GM21515 (cell line): ENCODE measurements at regions not wholly inside any gene's neighbourhood (a gene's known extent, or its start where the extent isn't known, plus 50 kb on each side); places are given as distances from the start of the nearest gene placed in this dataset.

Source experiments
- ATAC-seq: cut with Tn5 transposase; IDR thresholded peaks from one replicate; pipeline ENCODE4 v1.9.1; 2021; ENCODE audit not compliant: unreplicated experiment

DNA sequence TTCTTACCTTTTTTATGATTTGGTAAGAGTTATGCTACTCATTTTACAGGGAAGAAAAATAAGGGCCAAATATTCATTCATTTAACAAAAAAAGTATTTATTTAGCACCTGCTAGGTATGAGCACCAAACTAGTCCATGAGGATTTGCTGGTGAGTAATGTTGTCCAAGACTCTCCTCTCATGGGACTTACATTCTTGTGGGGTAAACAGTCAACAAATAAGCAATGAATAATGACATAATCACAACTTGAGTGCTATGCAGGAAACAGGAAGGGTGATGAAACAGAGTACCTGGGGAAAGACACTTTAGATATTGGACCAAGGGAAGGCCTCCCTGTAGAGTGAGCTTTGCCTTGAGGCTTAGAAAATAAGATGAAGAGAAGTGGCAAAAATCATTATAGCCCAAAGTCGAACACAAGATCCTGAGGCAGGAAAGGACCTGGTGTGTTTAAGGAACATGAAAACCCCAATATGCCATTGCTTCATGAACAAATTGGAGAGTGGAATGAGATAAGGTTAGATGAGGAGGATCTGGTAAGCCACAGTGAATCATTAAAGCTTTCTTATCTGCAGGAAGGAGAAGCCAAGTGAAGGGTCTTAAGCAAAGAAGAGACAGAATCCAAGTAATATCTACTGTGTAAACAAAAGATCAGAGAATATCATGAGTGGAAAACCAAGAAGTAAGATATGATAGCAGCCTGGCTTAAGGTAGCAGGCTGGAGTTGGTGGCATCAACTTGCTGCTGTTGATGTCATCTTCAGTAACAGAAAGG, 294.5 kb upstream of the NBEA start:
- ATAC-seq = no peak

DNA sequence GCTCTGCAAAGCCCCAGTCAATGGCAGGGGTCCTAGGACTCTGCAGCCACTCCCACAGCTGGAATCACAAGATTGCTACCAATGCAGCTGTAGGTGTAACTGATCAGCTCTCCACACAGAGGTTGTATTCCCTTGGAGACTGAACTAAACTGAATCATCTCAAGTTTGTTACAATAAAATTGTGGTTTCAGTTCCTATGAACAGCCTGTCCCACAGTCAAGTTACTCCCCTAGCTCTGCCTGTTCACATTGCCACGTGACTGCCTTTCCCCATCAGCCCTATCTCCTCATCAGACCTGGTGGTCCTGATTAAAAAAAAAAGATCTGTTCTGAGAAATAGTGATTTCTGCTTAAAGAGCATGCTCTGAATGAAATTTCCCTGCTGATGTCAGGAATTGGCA, 287.9 kb upstream of the NBEA start:
- no peak for ATAC-seq

DNA sequence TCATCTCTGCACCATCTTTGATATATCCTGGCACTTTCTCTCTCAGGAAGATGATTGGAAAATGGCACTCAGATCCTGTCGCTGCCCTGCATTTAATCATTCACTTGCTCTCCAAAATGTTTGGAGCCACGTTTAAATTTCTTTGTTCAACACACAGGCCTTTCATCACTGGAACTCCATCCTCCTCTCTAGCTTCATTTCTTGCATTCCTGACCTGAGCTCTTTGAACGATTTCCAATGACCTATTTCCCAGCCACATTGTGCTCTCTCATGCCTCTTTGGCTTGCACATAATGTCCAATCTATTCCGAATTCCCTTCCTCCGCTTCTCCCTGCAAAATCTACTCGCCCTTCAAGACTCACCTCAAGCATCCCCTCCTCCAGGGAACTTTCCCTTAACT, 287.4 kb upstream of the NBEA start:
- ATAC-seq = no peak

DNA sequence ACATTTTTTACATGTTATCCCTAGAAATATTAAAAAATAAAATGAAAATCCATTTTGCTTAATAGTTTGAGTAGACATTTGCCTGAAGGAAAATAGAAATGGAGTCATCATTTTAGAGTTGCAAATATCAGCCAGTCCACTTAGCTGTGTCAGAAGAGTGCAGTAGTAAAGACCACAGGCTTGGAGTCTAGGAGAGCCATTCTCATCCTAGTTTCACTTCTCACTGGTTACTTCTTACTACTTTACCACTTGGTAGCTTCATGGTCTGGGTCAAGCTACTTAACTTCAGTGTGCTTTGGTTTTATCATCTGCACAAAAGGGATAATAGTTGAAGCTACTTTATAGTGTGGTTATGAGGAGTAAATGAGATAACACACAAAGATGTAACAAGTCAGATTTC, 286.5 kb upstream of the NBEA start:
- ATAC-seq = no peak

GRCh38 chr13:34657716-34658115, 284.4 kb upstream of the NBEA start:
- no peak for ATAC-seq

DNA sequence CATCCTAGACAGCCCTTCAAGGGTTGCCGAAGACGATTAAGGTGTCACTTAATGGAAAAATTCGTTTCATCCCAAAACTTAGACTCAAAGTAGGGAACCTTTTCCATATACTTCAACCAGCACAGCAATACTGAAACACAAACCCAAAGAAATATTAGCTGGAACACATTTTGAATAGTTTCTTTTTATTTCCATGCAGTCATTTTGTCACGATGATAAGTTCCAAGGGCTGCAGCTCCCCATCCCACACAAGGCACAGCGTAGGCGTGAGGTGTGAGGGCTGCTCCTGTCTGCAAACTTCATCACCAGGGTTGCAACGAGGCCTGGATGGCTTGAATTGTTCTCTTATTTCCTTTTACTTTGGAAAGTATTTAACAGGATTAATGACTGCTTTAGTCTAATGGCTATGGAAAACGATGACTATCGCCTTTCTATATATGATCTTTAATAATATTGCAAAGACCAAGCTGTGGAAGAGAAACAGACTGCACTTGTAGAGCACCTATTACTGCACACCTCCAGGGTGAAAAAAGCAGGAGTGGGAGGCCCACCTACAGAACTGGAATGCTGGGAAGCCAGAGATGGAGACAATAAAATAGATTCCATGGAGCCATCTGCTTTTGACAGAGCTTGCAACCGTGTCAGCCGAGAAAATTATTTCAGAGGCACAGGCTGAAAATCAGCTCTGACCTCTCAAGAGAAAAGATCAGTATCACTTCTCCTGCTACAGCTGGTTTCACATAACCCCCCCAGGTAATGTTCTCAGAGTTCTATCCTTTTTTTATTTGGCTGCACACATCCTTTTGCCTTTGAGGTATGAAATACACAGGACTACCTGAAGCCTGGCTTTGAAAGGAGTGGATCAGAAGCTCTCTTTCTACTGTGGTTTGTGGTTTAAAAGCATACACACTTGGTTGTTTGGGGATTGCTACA, 274.5 kb upstream of the NBEA start:
- no peak for ATAC-seq

DNA sequence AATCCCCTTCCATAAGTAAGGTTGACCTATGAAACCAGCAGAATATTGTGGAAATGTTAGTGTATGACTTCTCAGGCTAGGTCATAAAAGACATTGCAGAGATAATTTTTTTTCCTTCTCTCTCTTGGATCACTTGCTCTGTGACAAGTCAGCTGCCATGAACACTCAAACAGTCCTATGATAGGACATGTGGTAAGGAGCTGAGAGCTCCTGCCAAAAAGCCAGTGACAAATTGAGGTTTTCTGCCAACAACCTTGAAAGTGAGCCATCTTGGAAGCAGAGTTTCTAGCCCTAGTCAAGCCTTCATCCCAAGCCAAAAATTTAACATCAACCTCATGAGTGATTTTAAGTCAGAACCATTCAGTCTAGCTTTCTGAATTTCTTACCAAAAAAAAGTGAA, 270.9 kb upstream of the NBEA start:
- no peak for ATAC-seq

DNA sequence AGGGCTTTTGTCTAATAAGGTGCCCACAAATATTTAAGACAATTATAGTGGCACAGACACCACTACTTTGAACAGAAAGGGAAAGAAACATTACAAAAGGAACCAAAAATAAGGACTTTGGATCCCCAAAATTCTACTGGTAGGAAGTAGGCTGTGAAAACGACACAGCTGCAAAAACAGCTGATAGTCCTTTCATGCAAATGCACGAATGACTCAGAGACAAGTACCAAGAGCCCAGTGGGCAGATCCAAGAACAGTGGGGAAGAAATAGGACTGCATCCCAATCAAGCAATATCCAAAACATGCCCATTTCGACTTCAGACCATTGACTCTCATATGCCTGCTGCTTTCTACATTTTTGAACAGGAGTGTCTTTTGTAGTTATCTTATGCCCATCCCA, 269.4 kb upstream of the NBEA start:
- ATAC-seq = no peak

DNA sequence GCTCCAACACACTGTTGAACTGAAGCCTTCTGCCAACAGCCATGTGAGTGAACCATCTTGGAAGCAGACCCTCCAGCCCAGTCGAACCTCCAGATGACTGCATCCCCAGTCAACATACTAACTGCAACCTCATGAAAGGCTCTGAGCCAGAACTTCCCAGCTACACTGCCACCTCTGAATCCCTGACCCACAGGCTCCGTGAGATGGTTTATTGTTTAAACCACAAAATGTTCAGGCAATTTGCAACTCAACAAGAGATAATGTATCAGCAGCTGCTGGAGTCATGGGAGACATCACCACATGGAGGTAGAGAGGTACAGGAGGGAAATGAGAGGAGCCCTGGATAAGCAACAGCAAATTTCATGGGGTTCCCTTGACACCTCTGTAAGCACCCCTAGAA, 266.4 kb upstream of the NBEA start:
- ATAC-seq = no peak

- ATAC-seq = no peak
These were observed 263.9 kb upstream of the NBEA start for GRCh38 chr13:34678154-34678553.

DNA sequence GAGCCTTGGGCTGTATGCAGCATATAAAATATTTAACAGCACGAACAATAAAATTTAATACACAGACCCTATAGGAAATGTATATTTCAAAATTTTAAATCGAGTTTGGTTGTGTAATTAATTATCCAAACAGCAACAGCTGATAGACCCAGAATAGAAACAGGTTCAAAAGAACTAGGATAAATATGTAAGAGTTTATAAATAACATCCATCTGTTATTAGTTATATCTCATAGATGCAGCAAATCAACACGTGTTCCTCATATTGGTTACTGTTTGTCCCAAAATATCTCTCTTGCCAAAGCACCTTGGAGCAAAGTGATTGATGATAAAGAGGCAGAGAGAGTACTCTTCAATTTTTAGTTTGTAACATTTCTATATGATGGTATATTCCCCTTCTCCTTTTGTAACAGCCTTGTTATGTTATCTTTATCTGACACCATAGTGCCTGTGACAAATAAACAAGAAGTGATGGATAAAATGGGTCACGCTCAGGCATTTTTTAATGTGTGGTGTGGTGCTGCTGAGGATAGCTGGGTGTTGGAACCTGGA, 260.6 kb upstream of the NBEA start:
- ATAC-seq = no peak

GRCh38 chr13:34695063-34695462, 247.0 kb upstream of the NBEA start:
- ATAC-seq = no peak

GRCh38 chr13:34696296-34696695, 245.8 kb upstream of the NBEA start:
- ATAC-seq = no peak

GRCh38 chr13:34696741-34697140, 245.3 kb upstream of the NBEA start:
- ATAC-seq = no peak

GRCh38 chr13:34698945-34699344, 243.1 kb upstream of the NBEA start:
- no peak for ATAC-seq

GRCh38 chr13:34700155-34700554, 241.9 kb upstream of the NBEA start:
- ATAC-seq = no peak

DNA sequence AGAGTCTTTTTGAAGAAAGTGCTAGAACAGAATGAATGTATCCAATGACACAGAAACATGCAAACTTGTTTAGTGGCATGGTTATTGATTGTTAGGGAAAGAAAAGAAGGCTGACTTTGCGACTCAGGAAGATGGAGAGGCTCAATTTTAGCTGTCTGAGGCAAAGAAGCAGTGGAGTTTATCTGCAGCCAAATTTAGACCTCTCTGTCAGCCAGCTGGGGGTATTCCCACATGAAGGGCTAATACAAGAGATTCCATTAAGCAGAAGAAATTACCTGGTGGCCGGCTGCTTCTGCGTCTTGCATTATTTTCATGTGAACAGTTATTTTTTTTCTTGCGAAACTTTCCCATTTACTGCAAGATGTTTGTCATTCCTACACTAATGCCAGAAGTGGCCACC, 240.2 kb upstream of the NBEA start:
- no peak for ATAC-seq

DNA sequence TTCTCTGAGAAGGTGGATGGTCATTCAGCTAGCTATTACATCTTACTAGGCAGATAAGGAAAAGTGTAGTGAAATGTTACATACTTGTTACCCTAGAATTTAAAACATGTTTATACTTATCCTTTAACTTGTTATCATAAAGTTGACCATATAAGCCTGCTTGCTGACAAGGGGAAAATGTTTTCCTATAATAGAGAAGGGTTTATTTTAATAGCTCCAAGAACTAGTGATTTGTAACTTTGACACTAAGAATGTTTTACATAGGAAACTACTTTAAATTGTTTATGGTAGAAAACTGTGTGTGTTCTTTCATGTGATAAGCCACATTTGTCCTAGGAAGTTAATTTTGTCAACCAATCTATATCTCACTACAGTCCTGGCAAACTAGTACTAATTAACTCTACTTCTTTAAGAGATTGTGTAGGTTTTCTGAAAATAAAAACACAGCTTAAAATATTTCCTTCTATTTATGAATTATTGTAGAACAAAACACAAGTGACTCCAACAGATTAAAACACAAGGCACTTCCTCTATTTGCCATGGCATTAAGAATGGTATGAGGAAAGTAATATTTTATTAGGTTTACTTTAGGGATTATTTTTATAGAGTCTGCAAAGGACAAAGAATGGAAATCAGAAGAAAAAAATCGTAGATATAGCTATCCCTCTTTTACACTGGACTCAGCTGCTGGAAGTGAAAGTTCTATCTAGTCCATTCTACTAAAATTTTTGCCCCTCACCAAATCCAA, 233.3 kb upstream of the NBEA start:
- ATAC-seq = no peak

DNA sequence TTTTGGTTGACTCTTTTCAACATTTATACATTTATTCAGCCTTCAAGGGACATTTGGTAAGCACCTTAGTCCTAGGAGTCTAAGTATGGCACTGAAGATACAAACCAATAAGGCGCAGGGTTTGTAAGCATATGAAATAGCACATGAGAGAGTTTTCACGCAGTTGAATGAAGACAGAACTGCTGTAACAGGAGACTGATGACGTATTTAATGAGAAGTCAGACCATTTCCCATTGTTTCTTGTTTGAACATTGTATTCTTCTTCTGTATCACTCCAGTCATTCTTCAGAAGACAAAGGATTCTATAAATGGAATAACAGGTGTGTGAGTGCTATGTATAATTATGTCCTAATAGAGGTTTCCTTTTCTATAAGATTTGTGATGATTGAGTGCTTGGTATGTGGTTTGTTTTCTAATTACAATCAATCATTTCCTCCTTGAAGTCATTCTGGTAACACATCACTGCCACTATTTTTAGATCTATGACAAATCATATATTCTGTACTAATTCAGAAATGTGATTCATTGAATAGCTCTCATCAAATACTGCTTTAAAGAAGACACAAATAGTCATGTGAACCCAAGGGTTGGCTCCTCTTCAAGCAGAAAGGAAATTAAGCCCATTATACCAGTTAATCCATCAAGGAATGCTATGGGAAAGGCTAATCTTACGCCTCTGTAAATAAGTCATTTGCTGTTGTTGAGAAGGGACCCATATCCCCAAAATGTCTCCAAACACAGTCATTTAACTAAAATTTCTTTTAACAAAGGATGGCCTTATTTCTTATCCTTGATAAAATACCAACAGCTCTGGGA, 222.8 kb upstream of the NBEA start:
- no peak for ATAC-seq

GRCh38 chr13:34720618-34721017, 221.5 kb upstream of the NBEA start:
- ATAC-seq = no peak
